ENCODE measurements at regions not wholly inside any gene's neighbourhood (a gene's known extent, or its start where the extent isn't known, plus 50 kb on each side); places are given as distances from the start of the nearest gene placed in this dataset.

- no peak for DNase-seq
- no peaks in the 10 kb centered on the region for H3K9me2 ChIP-seq (ENCODE audit: insufficient read depth)
- intact Hi-C loops (cut with micrococcal nuclease; ENCODE audit: unreplicated experiment) = no loop called here
- no peaks in the 10 kb centered on the region for H3F3A ChIP-seq (ENCODE audit: insufficient read depth, low read depth)
- no peak overlapping the region for H3K4me3 ChIP-seq
- TF ChIP-seq EZH2 (IDR thresholded peaks at IDR 0.05; ENCODE audit: low read depth) (no peak), CTCF (conservative IDR thresholded peaks at IDR 0.05) (no peak)
- BruUV-seq (replicated peaks) = no TSS peak
- no peaks in the 10 kb centered on the region for H3K79me2 ChIP-seq (ENCODE audit: low read depth)
- no peak overlapping the region for H3K27ac ChIP-seq
- H3K36me3 ChIP-seq (ENCODE audit: low read depth) = no peaks in the 10 kb centered on the region
- no peaks in the 10 kb centered on the region for H3K4me1 ChIP-seq (replicated peaks; ENCODE audit: insufficient read depth)
- no peaks in the 10 kb centered on the region for H3K27me3 ChIP-seq (ENCODE audit: insufficient read depth, low read depth)
- POLR2A ChIA-PET (ENCODE audit: unreplicated experiment) = no interaction called here
- CTCF ChIA-PET = no interaction called here
- H4K20me1 ChIP-seq (ENCODE audit: insufficient read depth) = no peaks in the 10 kb centered on the region
- no peak overlapping the region for H2AFZ ChIP-seq
- H3K9me3 ChIP-seq (ENCODE audit: insufficient read depth, low read depth) = no peaks in the 10 kb centered on the region
- H3K4me2 ChIP-seq = no peak overlapping the region
Measured at GRCh38 chr13:58097831-58098230, 466.3 kb downstream of the PCDH17 start.

- Histone ChIP-seq H3K79me2 (ENCODE audit: low read depth) (no peaks in the 10 kb centered on the region), H3K4me3 (no peak overlapping the region), H3K4me2 (no peak overlapping the region), H3K27ac (no peak overlapping the region), H3F3A (ENCODE audit: insufficient read depth, low read depth) (no peaks in the 10 kb centered on the region), H3K9me3 (ENCODE audit: insufficient read depth, low read depth) (no peaks in the 10 kb centered on the region), H3K9me2 (ENCODE audit: insufficient read depth) (no peaks in the 10 kb centered on the region), H3K27me3 (ENCODE audit: insufficient read depth, low read depth) (no peaks in the 10 kb centered on the region), H3K36me3 (ENCODE audit: low read depth) (no peaks in the 10 kb centered on the region), H4K20me1 (ENCODE audit: insufficient read depth) (no peaks in the 10 kb centered on the region), H3K4me1 (replicated peaks; ENCODE audit: insufficient read depth) (no peaks in the 10 kb centered on the region), H2AFZ (no peak overlapping the region)
- no TSS peak for BruUV-seq (replicated peaks)
- DNase-seq = no peak
- TF ChIP-seq CTCF (conservative IDR thresholded peaks at IDR 0.05) (no peak), EZH2 (IDR thresholded peaks at IDR 0.05; ENCODE audit: low read depth) (no peak)
- CTCF ChIA-PET = no interaction called here
- POLR2A ChIA-PET (ENCODE audit: unreplicated experiment) = no interaction called here
- intact Hi-C loops (cut with micrococcal nuclease; ENCODE audit: unreplicated experiment) = no loop called here
Measured at GRCh38 chr13:58119351-58119750, 487.8 kb downstream of the PCDH17 start.

- H3K4me1 ChIP-seq (replicated peaks; ENCODE audit: insufficient read depth) = no peaks in the 10 kb centered on the region
- CTCF ChIA-PET = no interaction called here
- no peaks in the 10 kb centered on the region for H3K9me2 ChIP-seq (ENCODE audit: insufficient read depth)
- no peaks in the 10 kb centered on the region for H3K79me2 ChIP-seq (ENCODE audit: low read depth)
- H3K36me3 ChIP-seq (ENCODE audit: low read depth) = no peaks in the 10 kb centered on the region
- no peak overlapping the region for H3K4me2 ChIP-seq
- POLR2A ChIA-PET (ENCODE audit: unreplicated experiment) = no interaction called here
- no peak overlapping the region for H3K27ac ChIP-seq
- no peaks in the 10 kb centered on the region for H4K20me1 ChIP-seq (ENCODE audit: insufficient read depth)
- no peak overlapping the region for H2AFZ ChIP-seq
- no peak for DNase-seq
- H3K4me3 ChIP-seq = no peak overlapping the region
- no TSS peak for BruUV-seq (replicated peaks)
- no peaks in the 10 kb centered on the region for H3K27me3 ChIP-seq (ENCODE audit: insufficient read depth, low read depth)
- intact Hi-C loops (cut with micrococcal nuclease; ENCODE audit: unreplicated experiment) = no loop called here
- H3K9me3 ChIP-seq (ENCODE audit: insufficient read depth, low read depth) = no peaks in the 10 kb centered on the region
- no peaks in the 10 kb centered on the region for H3F3A ChIP-seq (ENCODE audit: insufficient read depth, low read depth)
- TF ChIP-seq EZH2 (IDR thresholded peaks at IDR 0.05; ENCODE audit: low read depth) (no peak), CTCF (conservative IDR thresholded peaks at IDR 0.05) (no peak)
Measured at GRCh38 chr13:58119804-58120203, 488.3 kb downstream of the PCDH17 start.
